ENCODE measurements at regions not wholly inside any gene's neighbourhood (a gene's known extent, or its start where the extent isn't known, plus 50 kb on each side); places are given as distances from the start of the nearest gene placed in this dataset.

GRCh38 chr5:99706160-99706559, 777.4 kb upstream of the CHD1 start:
- Histone ChIP-seq H3K4me1 (no peaks in the 10 kb centered on the region), H3K27ac (no peak overlapping the region), H3K79me2 (no peaks in the 10 kb centered on the region), H3K4me2 (ENCODE audit: low read length) (no peak overlapping the region), H3K27me3 (ENCODE audit: control insufficient read depth, insufficient read depth, low read length) (no peaks in the 10 kb centered on the region), H3K9me3 (ENCODE audit: control insufficient read depth, low read length) (no peaks in the 10 kb centered on the region), H3K36me3 (ENCODE audit: control insufficient read depth, insufficient read depth, low read length) (no peaks in the 10 kb centered on the region), H3K4me3 (ENCODE audit: low read depth, low read length) (no peak overlapping the region), H3K9ac (no peak overlapping the region), H2AFZ (no peak overlapping the region)
- TF ChIP-seq CTCF (IDR thresholded peaks at IDR 0.05): no peak

- no peaks in the 10 kb centered on the region for H3K27me3 ChIP-seq (ENCODE audit: control insufficient read depth, insufficient read depth, low read length)
- H3K9ac ChIP-seq: no peak overlapping the region
- TF ChIP-seq CTCF (IDR thresholded peaks at IDR 0.05): no peak
- no peaks in the 10 kb centered on the region for H3K9me3 ChIP-seq (ENCODE audit: control insufficient read depth, low read length)
- H3K4me1 ChIP-seq: no peaks in the 10 kb centered on the region
- no peak overlapping the region for H3K27ac ChIP-seq
- no peaks in the 10 kb centered on the region for H3K79me2 ChIP-seq
- no peaks in the 10 kb centered on the region for H3K36me3 ChIP-seq (ENCODE audit: control insufficient read depth, insufficient read depth, low read length)
- H3K4me2 ChIP-seq (ENCODE audit: low read length): no peak overlapping the region
- no peak overlapping the region for H2AFZ ChIP-seq
- no peak overlapping the region for H3K4me3 ChIP-seq (ENCODE audit: low read depth, low read length)
These were observed 773.8 kb upstream of the CHD1 start for GRCh38 chr5:99702565-99702964.

- Histone ChIP-seq H3K36me3 (ENCODE audit: control insufficient read depth, insufficient read depth, low read length) (no peaks in the 10 kb centered on the region), H2AFZ (no peak overlapping the region), H3K9me3 (ENCODE audit: control insufficient read depth, low read length) (no peaks in the 10 kb centered on the region), H3K27ac (no peak overlapping the region), H3K9ac (no peak overlapping the region), H3K79me2 (no peaks in the 10 kb centered on the region), H3K4me2 (ENCODE audit: low read length) (no peak overlapping the region), H3K4me1 (no peaks in the 10 kb centered on the region), H3K4me3 (ENCODE audit: low read depth, low read length) (no peak overlapping the region), H3K27me3 (ENCODE audit: control insufficient read depth, insufficient read depth, low read length) (no peaks in the 10 kb centered on the region)
- TF ChIP-seq CTCF (IDR thresholded peaks at IDR 0.05): no peak
These were observed 766.1 kb upstream of the CHD1 start for GRCh38 chr5:99694884-99695283.

GRCh38 chr5:99686538-99686937, 757.7 kb upstream of the CHD1 start:
- Histone ChIP-seq H3K4me2 (ENCODE audit: low read length) (no peak overlapping the region), H3K9me3 (ENCODE audit: control insufficient read depth, low read length) (no peaks in the 10 kb centered on the region), H3K36me3 (ENCODE audit: control insufficient read depth, insufficient read depth, low read length) (no peaks in the 10 kb centered on the region), H2AFZ (no peak overlapping the region), H3K27ac (no peak overlapping the region), H3K4me3 (ENCODE audit: low read depth, low read length) (no peak overlapping the region), H3K4me1 (no peaks in the 10 kb centered on the region), H3K9ac (no peak overlapping the region), H3K79me2 (no peaks in the 10 kb centered on the region), H3K27me3 (ENCODE audit: control insufficient read depth, insufficient read depth, low read length) (no peaks in the 10 kb centered on the region)
- TF ChIP-seq CTCF (IDR thresholded peaks at IDR 0.05): no peak

GRCh38 chr5:99675974-99676373, 747.2 kb upstream of the CHD1 start:
- no peak overlapping the region for H3K9ac ChIP-seq
- TF ChIP-seq CTCF (IDR thresholded peaks at IDR 0.05): no peak
- no peaks in the 10 kb centered on the region for H3K36me3 ChIP-seq (ENCODE audit: control insufficient read depth, insufficient read depth, low read length)
- no peaks in the 10 kb centered on the region for H3K27me3 ChIP-seq (ENCODE audit: control insufficient read depth, insufficient read depth, low read length)
- H2AFZ ChIP-seq: no peak overlapping the region
- H3K79me2 ChIP-seq: no peaks in the 10 kb centered on the region
- no peak overlapping the region for H3K27ac ChIP-seq
- no peak overlapping the region for H3K4me3 ChIP-seq (ENCODE audit: low read depth, low read length)
- H3K9me3 ChIP-seq (ENCODE audit: control insufficient read depth, low read length): no peaks in the 10 kb centered on the region
- no peak overlapping the region for H3K4me2 ChIP-seq (ENCODE audit: low read length)
- H3K4me1 ChIP-seq: no peaks in the 10 kb centered on the region
